Natural killer cell (primary cell): ENCODE measurements at regions not wholly inside any gene's neighbourhood (a gene's known extent, or its start where the extent isn't known, plus 50 kb on each side); places are given as distances from the start of the nearest gene placed in this dataset.

ENCODE experiments used
- ATAC-seq, 3 donors: fragments of 150-1000 bp in 2 of 3; fragments of 200-7000 bp in 1 of 3; cut with Tn5 transposase; 1 replicate in 1 of 3; 2 replicates in 2 of 3; pipeline ENCODE4 v1.10.0; 2021; ENCODE audit warnings: mild to moderate bottlenecking in 2 of 3, moderate library complexity in 2 of 3
- DNase-seq, 2 donors: peaks; one replicate each; pipeline versions ENCODE4 v3.0.0 to v3.0.0-alpha.2; 2013 to 2021; ENCODE audit warnings: mixed read lengths in 1 of 2
- H3K27ac ChIP-seq: one replicate; pipeline ENCODE4 v1.5.1; 2013; ENCODE audit warnings: mild to moderate bottlenecking, low read length
- H3K27me3 ChIP-seq: one replicate; pipeline ENCODE4 v1.6.1; 2013; ENCODE audit warnings: low read length; ENCODE audit not compliant: control insufficient read depth, insufficient read depth
- H3K36me3 ChIP-seq: one replicate; pipeline ENCODE4 v1.6.1; 2013; ENCODE audit warnings: low read length; ENCODE audit not compliant: control insufficient read depth, insufficient read depth
- H3K4me1 ChIP-seq: one replicate; pipeline ENCODE4 v1.6.1; 2013; ENCODE audit warnings: low read length; ENCODE audit not compliant: control insufficient read depth, insufficient read depth
- H3K4me3 ChIP-seq: one replicate; pipeline ENCODE4 v1.5.1; 2013; ENCODE audit warnings: low read length
- H3K9me3 ChIP-seq: one replicate; pipeline ENCODE4 v1.6.1; 2013; ENCODE audit warnings: low read length; ENCODE audit not compliant: control insufficient read depth, insufficient read depth
- H3K27ac Mint-ChIP-seq, 2 donors: one replicate each; pipeline ENCODE4 v1.8.0; 2022; ENCODE audit warnings: mild to moderate bottlenecking in 2 of 2, mixed read lengths in 2 of 2, moderate library complexity in 1 of 2
- H3K27me3 Mint-ChIP-seq, 2 donors: one replicate each; pipeline ENCODE4 v1.8.0; 2022; ENCODE audit warnings: low read depth in 2 of 2, mixed read lengths in 2 of 2
- H3K36me3 Mint-ChIP-seq: one replicate; pipeline ENCODE4 v1.8.0; 2022; ENCODE audit warnings: mixed read lengths
- H3K4me1 Mint-ChIP-seq, 2 donors: one replicate each; pipeline ENCODE4 v1.8.0; 2022; ENCODE audit warnings: mixed read lengths in 2 of 2
- H3K4me3 Mint-ChIP-seq: one replicate; pipeline ENCODE4 v1.8.0; 2022; ENCODE audit warnings: mild to moderate bottlenecking, moderate library complexity, mixed read lengths
- H3K9me3 Mint-ChIP-seq, 2 donors: one replicate each; pipeline ENCODE4 v1.8.0; 2022; ENCODE audit warnings: mixed read lengths in 2 of 2
- CTCF ChIP-seq: fragments of 200-600 bp; IDR thresholded peaks from one replicate; pipeline ENCODE4 v1.8.0; 2022; ENCODE audit warnings: antibody characterized with exemption
- WGBS: methylation state at CpG from one replicate; pipeline ENCODE4 v1.1.7; 2013; ENCODE audit warnings: missing lambda C conversion rate; ENCODE audit not compliant: insufficient coverage; 5-methylcytosine and 5-hydroxymethylcytosine counted together
- intact Hi-C: fragments of 100-400 bp; cut with micrococcal nuclease; formaldehyde crosslinking; loops from one replicate; pipeline ENCODE4 v1.14.2; 2022

- DNase-seq (no peak), ATAC-seq (no peak)
- no peak overlapping the region for H3K27ac Mint-ChIP-seq
- Histone ChIP-seq H3K4me1 (no peaks in the 10 kb centered on the region), H3K27me3 (no peaks in the 10 kb centered on the region), H3K9me3 (no peaks in the 10 kb centered on the region), H3K36me3 (no peaks in the 10 kb centered on the region), H3K27ac (no peak overlapping the region), H3K4me3 (no peak overlapping the region)
- no peaks in the 10 kb centered on the region for H3K4me1 Mint-ChIP-seq
- no peak for TF ChIP-seq CTCF
- intact Hi-C loops: no loop called here
- WGBS: 79% methylated on average over 6 of the region's 6 CpGs
- no peak overlapping the region for H3K4me3 Mint-ChIP-seq
- peaks cover 8 to 9% of the 10 kb centered on the region in 2 donors for H3K9me3 Mint-ChIP-seq
- no peaks in the 10 kb centered on the region for H3K27me3 Mint-ChIP-seq
- no peaks in the 10 kb centered on the region for H3K36me3 Mint-ChIP-seq
Observed at GRCh38 chr3:86654806-86655460, 336.0 kb downstream of the VGLL3 start.

- no peaks in the 10 kb centered on the region for H3K27me3 Mint-ChIP-seq
- WGBS: 73% methylated on average over 3 of the region's 6 CpGs
Observed at GRCh38 chr3:86653661-86654205, 337.2 kb downstream of the VGLL3 start.

GRCh38 chr3:86648087-86648486, 342.9 kb downstream of the VGLL3 start:
- Histone ChIP-seq H3K36me3 (no peaks in the 10 kb centered on the region), H3K27me3 (no peaks in the 10 kb centered on the region), H3K4me3 (no peak overlapping the region), H3K9me3 (no peaks in the 10 kb centered on the region), H3K4me1 (no peaks in the 10 kb centered on the region), H3K27ac (no peak overlapping the region)
- Mint-ChIP-seq H3K4me1 (no peaks in the 10 kb centered on the region), H3K4me3 (no peak overlapping the region), H3K27me3 (no peaks in the 10 kb centered on the region), H3K27ac (no peak overlapping the region), H3K9me3 (peaks cover 11 to 15% of the 10 kb centered on the region in 2 donors), H3K36me3 (no peaks in the 10 kb centered on the region)
- intact Hi-C loops: no loop called here
- no peak for TF ChIP-seq CTCF
- ATAC-seq (no peak), DNase-seq (no peak)
- no CpG with 5 or more reads among the region's 1 CpG for WGBS

More at GRCh38 chr3:86653661-86654205, 337.2 kb downstream of the VGLL3 start:
- intact Hi-C loops: no loop called here
- peaks cover 9 to 12% of the 10 kb centered on the region in 2 donors for H3K9me3 Mint-ChIP-seq
- Histone ChIP-seq H3K9me3 (no peaks in the 10 kb centered on the region), H3K4me1 (no peaks in the 10 kb centered on the region), H3K36me3 (no peaks in the 10 kb centered on the region), H3K27me3 (no peaks in the 10 kb centered on the region), H3K27ac (no peak overlapping the region), H3K4me3 (no peak overlapping the region)
- H3K4me1 Mint-ChIP-seq: no peaks in the 10 kb centered on the region
- no peak overlapping the region for H3K4me3 Mint-ChIP-seq
- no peak for TF ChIP-seq CTCF
- H3K36me3 Mint-ChIP-seq: no peaks in the 10 kb centered on the region
- no peak overlapping the region for H3K27ac Mint-ChIP-seq
- DNase-seq (no peak), ATAC-seq (no peak)

GRCh38 chr3:86645756-86646155, 345.2 kb downstream of the VGLL3 start:
- Mint-ChIP-seq H3K27me3 (no peaks in the 10 kb centered on the region), H3K9me3 (peaks cover 15 to 16% of the 10 kb centered on the region in 2 donors), H3K36me3 (no peaks in the 10 kb centered on the region), H3K27ac (no peak overlapping the region), H3K4me3 (no peak overlapping the region), H3K4me1 (no peaks in the 10 kb centered on the region)
- no CpG with 5 or more reads among the region's 2 CpGs for WGBS
- Histone ChIP-seq H3K4me1 (no peaks in the 10 kb centered on the region), H3K36me3 (no peaks in the 10 kb centered on the region), H3K27ac (no peak overlapping the region), H3K27me3 (no peaks in the 10 kb centered on the region), H3K9me3 (no peaks in the 10 kb centered on the region), H3K4me3 (no peak overlapping the region)
- DNase-seq: no peak
- no peak for ATAC-seq
- TF ChIP-seq CTCF: no peak
- intact Hi-C loops: no loop called here
